SU-DHL-6 (cell line): ENCODE measurements at regions not wholly inside any gene's neighbourhood (a gene's known extent, or its start where the extent isn't known, plus 50 kb on each side); places are given as distances from the start of the nearest gene placed in this dataset.

Experiments used
- H2AFZ ChIP-seq: fragments of 200-600 bp; sonication (generic); 2 replicates; pipeline ENCODE4 v1.6.1; 2014; ENCODE audit warnings: low read depth, mild to moderate bottlenecking, moderate library complexity, mixed read lengths, antibody characterized with exemption, low read length; ENCODE audit not compliant: severe bottlenecking
- H3F3A ChIP-seq: fragments of 200-600 bp; shearing (Covaris generic); 2 replicates; pipeline ENCODE4 v1.6.0; 2016; ENCODE audit warnings: antibody characterized with exemption, mild to moderate bottlenecking; ENCODE audit not compliant: insufficient read depth
- H3K27ac ChIP-seq: fragments of 200-600 bp; sonication (generic); 2 replicates; pipeline ENCODE4 v1.5.1; 2016; ENCODE audit warnings: low read depth, mild to moderate bottlenecking, low read length, moderate library complexity, mixed read lengths
- H3K27me3 ChIP-seq: fragments of 200-600 bp; sonication (generic), shearing (Covaris generic); 2 replicates; pipeline ENCODE4 v1.6.0; 2014; ENCODE audit warnings: mild to moderate bottlenecking, low read length
- H3K36me3 ChIP-seq: fragments of 200-600 bp; sonication (generic); 2 replicates; pipeline ENCODE4 v1.6.1; 2014; ENCODE audit warnings: mild to moderate bottlenecking, low read length, mixed read lengths
- H3K4me2 ChIP-seq: fragments of 300-600, 200-600 bp; shearing (Covaris generic), sonication (generic); 2 replicates; pipeline ENCODE4 v1.6.0; 2014; ENCODE audit warnings: low read length, low read depth, mild to moderate bottlenecking; ENCODE audit not compliant: poor library complexity, severe bottlenecking
- H3K4me3 ChIP-seq: fragments of 200-600 bp; sonication (generic); 2 replicates; pipeline ENCODE4 v1.5.1; 2014; ENCODE audit warnings: antibody characterized with exemption, low read length, mild to moderate bottlenecking, mixed read lengths; ENCODE audit not compliant: insufficient read depth, poor library complexity, severe bottlenecking
- H3K79me2 ChIP-seq: fragments of 200-600 bp; sonication (generic); 2 replicates; pipeline ENCODE4 v1.6.1; 2014; ENCODE audit warnings: mild to moderate bottlenecking, low read length, moderate library complexity; ENCODE audit not compliant: insufficient read depth
- H3K9ac ChIP-seq: fragments of 200-600 bp; sonication (generic); 2 replicates; pipeline ENCODE4 v1.7.0; 2014; ENCODE audit warnings: mild to moderate bottlenecking, low read length
- H3K9me2 ChIP-seq: fragments of 200-600 bp; sonication (generic); replicated peaks from 2 replicates; pipeline ENCODE4 v1.6.1; 2014; ENCODE audit warnings: low read length; ENCODE audit not compliant: insufficient read depth
- H3K9me3 ChIP-seq: fragments of 200-600 bp; sonication (generic); 2 replicates; pipeline ENCODE4 v1.6.1; 2014; ENCODE audit warnings: low read length, mixed read lengths; ENCODE audit not compliant: insufficient read depth
- H4K20me1 ChIP-seq: fragments of 200-600 bp; sonication (generic); 2 replicates; pipeline ENCODE4 v1.6.1; 2014; ENCODE audit warnings: low read depth, mild to moderate bottlenecking, antibody characterized with exemption, low read length, moderate library complexity, mixed read lengths
- CTCF ChIP-seq: fragments of 200-600 bp; sonication (generic); IDR thresholded peaks from one replicate; pipeline ENCODE4 v1.5.1; 2017; ENCODE audit warnings: antibody characterized with exemption, mild to moderate bottlenecking, low read length, moderate library complexity; ENCODE audit not compliant: insufficient read depth, poor library complexity, severe bottlenecking
- EZH2phosphoT487 ChIP-seq: fragments of 200-600 bp; sonication (generic), shearing (Covaris generic); conservative IDR thresholded peaks from 2 replicates; pipeline ENCODE4 v1.6.1; 2018; ENCODE audit warnings: mild to moderate bottlenecking, antibody characterized with exemption, low read length, moderate library complexity, mixed read lengths

- H3K4me3 ChIP-seq = no peak overlapping the region
- no peak overlapping the region for H3K4me2 ChIP-seq
Observed at GRCh38 chr10:123417414-123417813, 248.7 kb upstream of the GPR26 start.

GRCh38 chr10:123421461-123421860 is 244.7 kb upstream of the GPR26 start:
- no peaks in the 10 kb centered on the region for H3F3A ChIP-seq
- no peak for TF ChIP-seq EZH2phosphoT487
- H3K9ac ChIP-seq = no peak overlapping the region
- H3K27ac ChIP-seq = no peak overlapping the region
- H3K36me3 ChIP-seq = no peaks in the 10 kb centered on the region
- H3K79me2 ChIP-seq = no peaks in the 10 kb centered on the region
- H2AFZ ChIP-seq = no peak overlapping the region
- H3K9me3 ChIP-seq = no peaks in the 10 kb centered on the region
- H3K9me2 ChIP-seq = no peaks in the 10 kb centered on the region
- H3K27me3 ChIP-seq = no peaks in the 10 kb centered on the region
- H4K20me1 ChIP-seq = no peaks in the 10 kb centered on the region
- H3K4me3 ChIP-seq = no peak overlapping the region
- H3K4me2 ChIP-seq = no peak overlapping the region

More at GRCh38 chr10:123417414-123417813, 248.7 kb upstream of the GPR26 start:
- Histone ChIP-seq H4K20me1 (no peaks in the 10 kb centered on the region), H2AFZ (no peak overlapping the region), H3F3A (no peaks in the 10 kb centered on the region), H3K9me2 (no peaks in the 10 kb centered on the region), H3K9ac (no peak overlapping the region), H3K27me3 (no peaks in the 10 kb centered on the region), H3K79me2 (no peaks in the 10 kb centered on the region), H3K27ac (no peak overlapping the region), H3K9me3 (no peaks in the 10 kb centered on the region), H3K36me3 (no peaks in the 10 kb centered on the region)
- TF ChIP-seq CTCF (no peak), EZH2phosphoT487 (no peak)

- Histone ChIP-seq H3K4me2 (no peak overlapping the region), H3K27ac (no peak overlapping the region), H3K36me3 (no peaks in the 10 kb centered on the region), H3K9ac (no peak overlapping the region), H3K9me3 (no peaks in the 10 kb centered on the region), H3K4me3 (no peak overlapping the region), H3K79me2 (no peaks in the 10 kb centered on the region), H4K20me1 (no peaks in the 10 kb centered on the region), H3F3A (no peaks in the 10 kb centered on the region), H2AFZ (no peak overlapping the region), H3K27me3 (no peaks in the 10 kb centered on the region; the same call in 1 of the 2 replicates), H3K9me2 (no peaks in the 10 kb centered on the region)
- TF ChIP-seq EZH2phosphoT487 (no peak), CTCF (no peak)
Observed at GRCh38 chr10:123422261-123422660, 243.9 kb upstream of the GPR26 start.

- no peaks in the 10 kb centered on the region for H3F3A ChIP-seq
- H3K4me3 ChIP-seq = no peak overlapping the region
- no peaks in the 10 kb centered on the region for H3K79me2 ChIP-seq
- no peak overlapping the region for H2AFZ ChIP-seq
- H3K4me2 ChIP-seq = no peak overlapping the region
- no peaks in the 10 kb centered on the region for H3K9me2 ChIP-seq
- no peaks in the 10 kb centered on the region; the same call in 1 of the 2 replicates for H3K27me3 ChIP-seq
- no peak overlapping the region for H3K9ac ChIP-seq
- H3K27ac ChIP-seq = no peak overlapping the region
- no peaks in the 10 kb centered on the region for H3K9me3 ChIP-seq
- H3K36me3 ChIP-seq = no peaks in the 10 kb centered on the region
- TF ChIP-seq CTCF (no peak), EZH2phosphoT487 (no peak)
- H4K20me1 ChIP-seq = no peaks in the 10 kb centered on the region
Observed at GRCh38 chr10:123424537-123424936, 241.6 kb upstream of the GPR26 start.
